ENCODE measurements at regions not wholly inside any gene's neighbourhood (a gene's known extent, or its start where the extent isn't known, plus 50 kb on each side); places are given as distances from the start of the nearest gene placed in this dataset.

GRCh38 chr12:91853350-91854127 is 292.1 kb downstream of the BTG1 start:
- Histone ChIP-seq H3K36me3 (no peaks in the 10 kb centered on the region), H3K27me3 (no peaks in the 10 kb centered on the region), H3K4me3 (no peak overlapping the region), H3K9me3 (no peaks in the 10 kb centered on the region)
- no peak for DNase-seq

GRCh38 chr12:91852634-91853033 is 293.0 kb downstream of the BTG1 start:
- H3K27me3 ChIP-seq: no peaks in the 10 kb centered on the region
- no peaks in the 10 kb centered on the region for H3K9me3 ChIP-seq
- no peak overlapping the region for H3K4me3 ChIP-seq
- no peak for DNase-seq
- no peaks in the 10 kb centered on the region for H3K36me3 ChIP-seq

- DNase-seq: no peak
- Histone ChIP-seq H3K9me3 (no peaks in the 10 kb centered on the region), H3K27me3 (no peaks in the 10 kb centered on the region), H3K36me3 (no peaks in the 10 kb centered on the region), H3K4me3 (no peak overlapping the region)
Observed at GRCh38 chr12:91851741-91852477, 293.7 kb downstream of the BTG1 start.

- no peak for DNase-seq
- Histone ChIP-seq H3K9me3 (peaks cover 3% of the 10 kb centered on the region; the same call in 1 of the 2 replicates), H3K27me3 (no peaks in the 10 kb centered on the region), H3K36me3 (no peaks in the 10 kb centered on the region), H3K4me3 (no peak overlapping the region)
Observed at GRCh38 chr12:91846466-91847055, 299.1 kb downstream of the BTG1 start.

GRCh38 chr12:91845365-91845764 is 300.3 kb downstream of the BTG1 start:
- H3K27me3 ChIP-seq: no peaks in the 10 kb centered on the region

GRCh38 chr12:91841822-91842221 is 303.8 kb downstream of the BTG1 start:
- no peak for DNase-seq
- H3K9me3 ChIP-seq: peaks cover 3% of the 10 kb centered on the region; the same call in 1 of the 2 replicates
- H3K27me3 ChIP-seq: no peaks in the 10 kb centered on the region
- H3K4me3 ChIP-seq: no peak overlapping the region
- no peaks in the 10 kb centered on the region for H3K36me3 ChIP-seq

More at GRCh38 chr12:91845365-91845764, 300.3 kb downstream of the BTG1 start:
- H3K9me3 ChIP-seq: peaks cover 3% of the 10 kb centered on the region; the same call in 1 of the 2 replicates
- no peak for DNase-seq
- no peaks in the 10 kb centered on the region for H3K36me3 ChIP-seq
- no peak overlapping the region for H3K4me3 ChIP-seq

- H3K4me3 ChIP-seq: no peak overlapping the region
- no peaks in the 10 kb centered on the region for H3K36me3 ChIP-seq
- DNase-seq: no peak
- no peaks in the 10 kb centered on the region for H3K9me3 ChIP-seq
- H3K27me3 ChIP-seq: no peaks in the 10 kb centered on the region
Observed at GRCh38 chr12:91836696-91837095, 308.9 kb downstream of the BTG1 start.

GRCh38 chr12:91836264-91836663 is 309.4 kb downstream of the BTG1 start:
- Histone ChIP-seq H3K36me3 (no peaks in the 10 kb centered on the region), H3K27me3 (no peaks in the 10 kb centered on the region), H3K9me3 (no peaks in the 10 kb centered on the region), H3K4me3 (no peak overlapping the region)
- no peak for DNase-seq

GRCh38 chr12:91835693-91836092 is 310.0 kb downstream of the BTG1 start:
- DNase-seq: no peak
- Histone ChIP-seq H3K27me3 (no peaks in the 10 kb centered on the region), H3K4me3 (no peak overlapping the region), H3K9me3 (no peaks in the 10 kb centered on the region), H3K36me3 (no peaks in the 10 kb centered on the region)

GRCh38 chr12:91833780-91834359 is 311.8 kb downstream of the BTG1 start:
- DNase-seq: no peak
- Histone ChIP-seq H3K4me3 (no peak overlapping the region), H3K27me3 (no peaks in the 10 kb centered on the region), H3K9me3 (no peaks in the 10 kb centered on the region), H3K36me3 (no peaks in the 10 kb centered on the region)

GRCh38 chr12:91825999-91826398 is 319.6 kb downstream of the BTG1 start:
- DNase-seq: no peak
- Histone ChIP-seq H3K4me3 (no peak overlapping the region), H3K9me3 (no peaks in the 10 kb centered on the region), H3K27me3 (no peaks in the 10 kb centered on the region), H3K36me3 (no peaks in the 10 kb centered on the region)

GRCh38 chr12:91824991-91825390 is 320.7 kb downstream of the BTG1 start:
- DNase-seq: no peak
- H3K4me3 ChIP-seq: no peak overlapping the region
- no peaks in the 10 kb centered on the region for H3K27me3 ChIP-seq
- no peaks in the 10 kb centered on the region for H3K9me3 ChIP-seq
- H3K36me3 ChIP-seq: no peaks in the 10 kb centered on the region

GRCh38 chr12:91819132-91819447 is 326.6 kb downstream of the BTG1 start:
- no peaks in the 10 kb centered on the region for H3K36me3 ChIP-seq
- H3K9me3 ChIP-seq: no peaks in the 10 kb centered on the region
- no peak overlapping the region for H3K4me3 ChIP-seq
- H3K27me3 ChIP-seq: no peaks in the 10 kb centered on the region
- DNase-seq: no peak

GRCh38 chr12:91818227-91819131 is 327.2 kb downstream of the BTG1 start:
- Histone ChIP-seq H3K4me3 (no peak overlapping the region), H3K27me3 (no peaks in the 10 kb centered on the region), H3K36me3 (no peaks in the 10 kb centered on the region), H3K9me3 (no peaks in the 10 kb centered on the region)
- no peak for DNase-seq

GRCh38 chr12:91817517-91817916 is 328.1 kb downstream of the BTG1 start:
- H3K9me3 ChIP-seq: no peaks in the 10 kb centered on the region
- H3K36me3 ChIP-seq: no peaks in the 10 kb centered on the region
- no peaks in the 10 kb centered on the region for H3K27me3 ChIP-seq
- H3K4me3 ChIP-seq: no peak overlapping the region
- peak; percentile 64 for DNase-seq

- H3K4me3 ChIP-seq: no peak overlapping the region
- peak; percentile 39 for DNase-seq
- H3K36me3 ChIP-seq: no peaks in the 10 kb centered on the region
Observed at GRCh38 chr12:91813701-91814100, 331.9 kb downstream of the BTG1 start.

More at GRCh38 chr12:91813701-91814100, 331.9 kb downstream of the BTG1 start:
- H3K27me3 ChIP-seq: no peaks in the 10 kb centered on the region
- no peaks in the 10 kb centered on the region for H3K9me3 ChIP-seq

Data from MG63 (cell line).